ENCODE measurements at regions not wholly inside any gene's neighbourhood (a gene's known extent, or its start where the extent isn't known, plus 50 kb on each side); places are given as distances from the start of the nearest gene placed in this dataset.

DNA sequence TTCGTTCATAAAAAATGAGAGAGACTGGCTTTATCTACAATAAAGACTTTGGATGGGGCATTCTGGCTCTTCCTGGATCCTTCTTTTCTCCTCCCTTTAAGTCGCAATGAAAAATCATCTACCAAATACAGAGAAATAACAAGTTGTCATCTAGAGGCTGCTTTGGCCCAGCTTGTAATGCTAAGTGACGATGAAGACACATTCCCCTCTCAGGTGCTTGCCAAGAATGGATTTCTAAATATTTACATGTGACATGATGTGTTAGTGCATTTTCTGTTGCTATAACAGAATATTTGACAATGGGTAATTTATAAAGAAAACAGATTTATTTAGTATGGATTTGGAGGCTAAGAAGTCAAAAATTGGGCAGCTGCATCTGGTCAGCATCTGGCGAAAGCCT, 308.6 kb upstream of the NPVF start:
- H3K36me3 Mint-ChIP-seq, result no peaks in the 10 kb centered on the region
- TF ChIP-seq, protein P1, sequence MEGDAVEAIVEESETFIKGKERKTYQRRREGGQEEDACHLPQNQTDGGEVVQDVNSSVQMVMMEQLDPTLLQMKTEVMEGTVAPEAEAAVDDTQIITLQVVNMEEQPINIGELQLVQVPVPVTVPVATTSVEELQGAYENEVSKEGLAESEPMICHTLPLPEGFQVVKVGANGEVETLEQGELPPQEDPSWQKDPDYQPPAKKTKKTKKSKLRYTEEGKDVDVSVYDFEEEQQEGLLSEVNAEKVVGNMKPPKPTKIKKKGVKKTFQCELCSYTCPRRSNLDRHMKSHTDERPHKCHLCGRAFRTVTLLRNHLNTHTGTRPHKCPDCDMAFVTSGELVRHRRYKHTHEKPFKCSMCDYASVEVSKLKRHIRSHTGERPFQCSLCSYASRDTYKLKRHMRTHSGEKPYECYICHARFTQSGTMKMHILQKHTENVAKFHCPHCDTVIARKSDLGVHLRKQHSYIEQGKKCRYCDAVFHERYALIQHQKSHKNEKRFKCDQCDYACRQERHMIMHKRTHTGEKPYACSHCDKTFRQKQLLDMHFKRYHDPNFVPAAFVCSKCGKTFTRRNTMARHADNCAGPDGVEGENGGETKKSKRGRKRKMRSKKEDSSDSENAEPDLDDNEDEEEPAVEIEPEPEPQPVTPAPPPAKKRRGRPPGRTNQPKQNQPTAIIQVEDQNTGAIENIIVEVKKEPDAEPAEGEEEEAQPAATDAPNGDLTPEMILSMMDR (IDR thresholded peaks at IDR 0.05; ENCODE audit: unreplicated experiment), result no peak
- no peaks in the 10 kb centered on the region for H3K9me3 Mint-ChIP-seq
- peaks cover 38% of the 10 kb centered on the region for H3K27me3 Mint-ChIP-seq (ENCODE audit: low read depth)
- no peak for DNase-seq (ENCODE audit: low spot score in 2 of 2, unreplicated experiment in 2 of 2)
- no peak overlapping the region for H3K27ac Mint-ChIP-seq
- H3K4me3 Mint-ChIP-seq, result no peak overlapping the region
- H3K4me1 Mint-ChIP-seq, result peaks cover 26% of the 10 kb centered on the region

DNA sequence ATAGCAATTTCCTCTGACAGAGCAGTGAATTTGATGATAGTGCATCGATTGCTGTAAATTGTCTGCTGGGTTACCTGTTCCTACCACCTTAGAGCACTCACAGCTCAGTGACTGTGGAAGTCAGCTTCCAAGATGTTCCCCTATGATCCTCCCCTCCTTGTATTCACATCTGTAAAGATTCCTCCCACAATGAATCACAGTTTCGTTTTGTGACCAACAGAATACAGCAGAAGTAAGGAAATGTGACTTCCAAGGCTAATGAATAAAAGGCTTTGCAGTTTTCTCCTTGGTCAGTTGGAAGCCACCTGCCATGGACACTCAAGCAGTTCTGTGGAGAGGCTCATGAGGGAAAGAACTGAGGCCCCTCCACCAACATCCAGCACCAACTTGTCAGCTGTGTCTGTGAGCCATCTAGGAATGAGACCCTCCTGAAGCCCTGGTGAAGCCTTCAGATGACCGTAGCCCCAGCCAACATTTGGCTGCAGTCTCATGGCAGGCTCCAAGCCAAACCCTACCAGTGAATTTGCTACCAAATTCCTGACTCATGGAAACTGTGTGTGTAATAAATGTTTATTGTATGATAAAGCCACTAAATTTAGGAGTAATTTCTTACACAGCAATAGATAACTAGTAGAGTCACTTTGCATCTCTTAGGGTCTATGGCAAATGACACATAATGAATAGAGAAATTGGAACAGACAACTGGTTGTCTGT, 309.5 kb upstream of the NPVF start:
- Mint-ChIP-seq H3K27ac (no peak overlapping the region), H3K9me3 (no peaks in the 10 kb centered on the region), H3K4me1 (peaks cover 32% of the 10 kb centered on the region), H3K36me3 (no peaks in the 10 kb centered on the region), H3K27me3 (ENCODE audit: low read depth) (peaks cover 38% of the 10 kb centered on the region), H3K4me3 (no peak overlapping the region)
- TF ChIP-seq, protein P1 (IDR thresholded peaks at IDR 0.05; ENCODE audit: unreplicated experiment), result no peak
- no peak for DNase-seq (ENCODE audit: low spot score in 2 of 2, unreplicated experiment in 2 of 2)

DNA sequence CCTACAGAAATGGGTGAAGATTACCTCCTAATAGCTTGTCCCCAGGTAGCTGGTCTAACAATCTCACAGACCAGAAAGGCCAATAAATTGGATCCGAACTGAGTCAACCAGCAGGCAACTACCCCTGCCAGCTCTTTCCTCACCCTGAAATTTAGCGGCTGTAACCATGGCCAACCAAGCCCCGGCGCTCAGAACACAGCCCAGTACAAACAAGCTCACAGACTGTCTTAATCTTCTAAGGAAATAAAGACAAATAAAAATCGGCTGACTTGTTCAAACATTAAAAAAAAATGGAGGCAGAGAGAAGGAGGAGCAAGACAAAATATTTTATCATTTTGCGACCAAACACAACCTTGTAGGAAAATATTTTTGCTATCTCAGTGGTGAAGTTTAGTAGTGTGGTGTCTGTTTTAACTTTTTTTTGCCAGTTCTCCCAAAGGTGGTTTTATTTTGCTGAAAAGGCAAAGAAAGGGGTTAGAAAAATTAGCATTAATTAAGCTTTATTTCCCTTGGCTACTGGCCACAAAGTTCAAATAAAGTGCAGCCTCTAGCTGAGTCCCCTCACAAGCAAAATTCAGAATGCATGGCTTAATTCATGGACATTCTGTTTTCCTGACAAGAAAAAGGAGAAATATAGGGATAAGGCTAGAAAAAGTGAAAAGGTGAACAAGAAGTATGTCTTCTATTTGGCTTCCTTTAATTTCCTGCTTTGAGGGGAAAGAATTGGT, 313.0 kb upstream of the NPVF start:
- peaks cover 29% of the 10 kb centered on the region for H3K27me3 Mint-ChIP-seq (ENCODE audit: low read depth)
- TF ChIP-seq, protein P1 (IDR thresholded peaks at IDR 0.05; ENCODE audit: unreplicated experiment), result no peak
- H3K4me3 Mint-ChIP-seq, result no peak overlapping the region
- no peaks in the 10 kb centered on the region for H3K9me3 Mint-ChIP-seq
- no peaks in the 10 kb centered on the region for H3K36me3 Mint-ChIP-seq
- peak overlapping the region; percentile 79 for H3K27ac Mint-ChIP-seq
- no peak for DNase-seq (ENCODE audit: low spot score in 2 of 2, unreplicated experiment in 2 of 2)
- peaks cover 47% of the 10 kb centered on the region for H3K4me1 Mint-ChIP-seq

DNA sequence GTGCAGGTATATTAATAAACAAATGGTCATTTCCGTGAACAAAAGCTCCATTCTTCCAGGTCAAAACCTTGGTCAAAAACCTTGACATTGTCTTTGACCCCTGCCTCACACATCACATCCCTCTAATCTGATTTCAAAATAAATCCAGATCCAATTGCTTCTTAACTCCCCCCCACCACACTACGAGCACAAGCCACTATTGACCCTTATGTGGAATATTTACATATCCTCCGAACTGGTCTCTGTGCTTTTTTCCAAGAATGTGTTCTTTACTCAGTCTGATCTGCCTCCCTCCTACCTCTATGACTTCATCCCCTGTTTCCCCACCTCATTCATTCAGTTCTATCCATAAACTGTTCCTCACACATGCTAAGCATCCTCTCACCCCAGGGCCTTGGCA, 313.6 kb upstream of the NPVF start:
- peaks cover 47% of the 10 kb centered on the region for H3K4me1 Mint-ChIP-seq
- TF ChIP-seq, protein P1 (IDR thresholded peaks at IDR 0.05; ENCODE audit: unreplicated experiment), result no peak
- H3K27me3 Mint-ChIP-seq (ENCODE audit: low read depth), result peaks cover 26% of the 10 kb centered on the region
- no peaks in the 10 kb centered on the region for H3K36me3 Mint-ChIP-seq
- H3K4me3 Mint-ChIP-seq, result no peak overlapping the region
- DNase-seq (ENCODE audit: low spot score in 2 of 2, unreplicated experiment in 2 of 2), result no peak
- no peaks in the 10 kb centered on the region for H3K9me3 Mint-ChIP-seq
- peak overlapping the region; percentile 62 for H3K27ac Mint-ChIP-seq

DNA sequence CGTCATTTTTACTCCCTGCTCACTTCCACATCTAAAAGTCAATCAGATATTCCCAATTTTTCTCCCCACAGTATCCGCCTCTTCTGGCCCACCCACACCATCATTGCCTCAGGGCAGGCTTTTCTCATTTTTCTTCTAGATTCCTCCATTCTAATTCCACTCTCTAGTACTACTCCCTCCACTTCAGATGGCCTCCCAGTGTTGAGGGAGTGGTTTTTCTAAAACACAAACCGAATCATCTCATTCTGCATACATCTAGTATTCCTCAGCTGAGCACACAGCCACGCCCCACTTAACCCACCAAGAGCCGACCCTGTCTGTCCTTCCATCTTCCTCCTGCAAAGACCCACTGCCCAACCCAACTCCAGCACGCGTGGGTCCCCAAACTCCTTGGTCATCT, 314.9 kb upstream of the NPVF start:
- Mint-ChIP-seq H3K27ac (peak overlapping the region; percentile 8), H3K9me3 (no peaks in the 10 kb centered on the region), H3K4me3 (no peak overlapping the region), H3K4me1 (peaks cover 55% of the 10 kb centered on the region), H3K36me3 (no peaks in the 10 kb centered on the region), H3K27me3 (ENCODE audit: low read depth) (peaks cover 18% of the 10 kb centered on the region)
- TF ChIP-seq, protein P1 (IDR thresholded peaks at IDR 0.05; ENCODE audit: unreplicated experiment), result no peak
- no peak for DNase-seq (ENCODE audit: low spot score in 2 of 2, unreplicated experiment in 2 of 2)

Measured in mesothelial cell of epicardium (in vitro differentiated cells).